Activated T-cell treated with anti-CD3 and anti-CD28 coated beads, Interleukin-2, amount 50 U/mL, for 4 hours (primary cell): ENCODE measurements at regions not wholly inside any gene's neighbourhood (a gene's known extent, or its start where the extent isn't known, plus 50 kb on each side); places are given as distances from the start of the nearest gene placed in this dataset.

Experiments
- ATAC-seq, 2 donors: fragments of 200-7000 bp; cut with Tn5 transposase; one replicate each; pipeline ENCODE4 v1.10.0; 2021
- DNase-seq: peaks from one replicate; pipeline ENCODE4 v3.0.0-alpha.2; 2020
- H3K27me3 Mint-ChIP-seq: one replicate; pipeline ENCODE4 v1.8.0; 2021; ENCODE audit warnings: low read depth, mixed read lengths
- H3K36me3 Mint-ChIP-seq: one replicate; pipeline ENCODE4 v1.8.0; 2022; ENCODE audit warnings: mixed read lengths; ENCODE audit not compliant: insufficient read depth
- H3K4me1 Mint-ChIP-seq: one replicate; pipeline ENCODE4 v1.8.0; 2021; ENCODE audit warnings: low read depth, mixed read lengths
- H3K4me3 Mint-ChIP-seq: one replicate; pipeline ENCODE4 v1.8.0; 2021; ENCODE audit warnings: mild to moderate bottlenecking, moderate library complexity, mixed read lengths
- H3K9me3 Mint-ChIP-seq: one replicate; pipeline ENCODE4 v1.8.0; 2021; ENCODE audit warnings: mixed read lengths

DNA sequence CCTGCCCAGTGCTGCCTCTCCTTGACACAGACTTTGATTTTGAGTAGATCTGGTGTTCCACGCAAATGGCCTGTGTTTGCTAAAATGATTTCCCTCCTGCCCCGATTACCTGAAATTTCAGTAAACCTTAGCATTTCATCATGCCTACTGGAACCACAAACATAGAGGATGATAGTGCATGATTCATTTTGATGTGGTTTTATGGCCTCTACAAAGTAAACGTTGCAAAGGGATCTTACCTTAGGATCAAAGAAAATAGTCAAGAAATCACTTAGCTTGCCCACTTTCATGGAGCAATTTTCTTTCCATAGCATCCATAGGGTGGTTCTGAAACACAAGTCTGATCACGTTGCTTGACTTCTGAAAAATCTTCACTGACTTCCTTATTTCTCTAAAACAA, 524.6 kb upstream of the ATP11B start:
- Mint-ChIP-seq H3K27me3 (no peaks in the 10 kb centered on the region), H3K4me1 (no peaks in the 10 kb centered on the region), H3K4me3 (no peak overlapping the region), H3K36me3 (no peaks in the 10 kb centered on the region), H3K9me3 (no peaks in the 10 kb centered on the region)
- ATAC-seq, result no peak
- no peak for DNase-seq

DNA sequence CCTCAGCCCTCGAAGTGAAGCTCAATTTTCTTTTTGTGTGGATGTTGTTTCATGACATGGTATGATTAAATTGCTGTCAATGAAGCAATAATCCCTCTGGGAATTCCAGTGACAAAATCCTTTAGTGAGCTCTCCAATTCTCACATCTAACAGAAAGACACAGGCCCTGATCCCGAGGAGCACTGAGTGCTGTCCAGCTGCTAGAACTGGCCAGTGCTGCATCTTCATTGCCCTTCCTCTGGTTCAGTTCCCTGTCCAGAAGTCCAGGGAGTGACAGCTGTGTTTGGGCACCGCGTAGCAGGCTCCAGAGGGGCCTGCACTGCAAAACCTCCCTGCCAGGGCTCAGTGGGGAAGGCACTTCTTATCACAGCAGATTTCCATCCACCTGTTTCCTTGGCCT, 516.8 kb upstream of the ATP11B start:
- no peaks in the 10 kb centered on the region for H3K9me3 Mint-ChIP-seq
- H3K36me3 Mint-ChIP-seq, result no peaks in the 10 kb centered on the region
- ATAC-seq (no peak), DNase-seq (no peak)
- no peak overlapping the region for H3K4me3 Mint-ChIP-seq
- H3K4me1 Mint-ChIP-seq, result no peaks in the 10 kb centered on the region
- no peaks in the 10 kb centered on the region for H3K27me3 Mint-ChIP-seq

DNA sequence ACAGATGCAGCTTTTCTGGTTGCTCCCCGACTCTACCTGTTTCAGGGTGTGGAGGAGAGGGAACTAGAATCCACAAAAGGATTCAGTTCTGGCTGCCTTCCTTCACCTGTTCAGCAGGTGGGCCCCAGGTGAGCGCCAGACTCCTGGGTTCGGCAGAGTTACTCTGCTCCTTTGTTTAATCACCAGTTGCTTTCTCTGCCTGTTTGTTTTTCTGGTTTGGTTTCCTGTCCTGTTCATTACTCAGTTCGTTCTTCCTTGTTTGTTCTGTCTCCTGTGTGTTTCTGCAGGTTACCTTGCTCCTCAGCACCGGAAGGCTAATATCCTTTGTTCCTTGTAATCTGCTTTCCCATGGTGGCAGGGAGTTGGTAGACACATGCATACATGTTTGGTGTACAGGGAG, 508.5 kb upstream of the ATP11B start:
- Mint-ChIP-seq H3K9me3 (no peaks in the 10 kb centered on the region), H3K4me1 (no peaks in the 10 kb centered on the region), H3K27me3 (peaks cover 2% of the 10 kb centered on the region), H3K36me3 (no peaks in the 10 kb centered on the region), H3K4me3 (no peak overlapping the region)
- no peak for DNase-seq
- no peak for ATAC-seq

DNA sequence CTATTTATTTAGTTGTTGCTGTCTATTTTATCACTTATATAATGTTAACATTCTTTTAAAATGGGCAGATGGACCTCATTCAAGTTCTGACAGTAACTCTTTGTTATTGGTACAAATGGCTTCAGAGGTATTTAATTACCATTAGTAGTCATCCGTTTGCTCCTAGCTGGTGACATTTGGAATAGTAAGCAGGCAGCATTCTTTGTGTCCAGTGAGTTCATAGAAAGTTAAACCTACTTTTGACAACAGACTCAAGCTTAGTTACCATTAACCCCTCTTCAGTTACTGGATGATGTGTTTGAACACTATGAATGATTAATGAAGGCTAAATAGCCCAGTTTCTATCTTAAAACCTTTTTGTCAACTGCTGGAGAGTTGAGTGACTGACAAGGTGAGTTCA, 500.7 kb upstream of the ATP11B start:
- no peaks in the 10 kb centered on the region for H3K27me3 Mint-ChIP-seq
- no peak overlapping the region for H3K4me3 Mint-ChIP-seq
- no peak for DNase-seq
- no peaks in the 10 kb centered on the region for H3K36me3 Mint-ChIP-seq
- no peaks in the 10 kb centered on the region for H3K9me3 Mint-ChIP-seq
- no peaks in the 10 kb centered on the region for H3K4me1 Mint-ChIP-seq
- no peak for ATAC-seq

DNA sequence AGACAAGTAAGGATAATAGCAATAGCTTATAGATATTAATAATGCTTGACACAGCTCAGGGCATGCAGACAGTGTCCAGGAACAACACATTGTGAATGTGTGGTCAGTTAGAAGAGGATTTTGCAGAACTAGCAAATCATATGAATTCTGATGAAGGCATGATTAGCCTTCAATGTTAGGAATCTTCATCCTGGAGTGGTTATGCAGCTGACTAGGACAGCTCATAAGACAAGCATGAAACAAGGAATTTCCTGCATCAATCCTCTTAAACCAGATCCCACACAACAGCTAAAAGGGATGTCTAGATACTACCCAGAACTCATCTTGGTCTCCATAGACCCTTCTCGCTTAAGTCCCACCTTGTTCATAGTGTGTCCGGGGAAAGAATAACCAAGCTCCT, 499.0 kb upstream of the ATP11B start:
- no peaks in the 10 kb centered on the region for H3K4me1 Mint-ChIP-seq
- no peaks in the 10 kb centered on the region for H3K27me3 Mint-ChIP-seq
- no peak for DNase-seq
- no peak overlapping the region for H3K4me3 Mint-ChIP-seq
- no peaks in the 10 kb centered on the region for H3K9me3 Mint-ChIP-seq
- no peak for ATAC-seq
- H3K36me3 Mint-ChIP-seq, result no peaks in the 10 kb centered on the region

DNA sequence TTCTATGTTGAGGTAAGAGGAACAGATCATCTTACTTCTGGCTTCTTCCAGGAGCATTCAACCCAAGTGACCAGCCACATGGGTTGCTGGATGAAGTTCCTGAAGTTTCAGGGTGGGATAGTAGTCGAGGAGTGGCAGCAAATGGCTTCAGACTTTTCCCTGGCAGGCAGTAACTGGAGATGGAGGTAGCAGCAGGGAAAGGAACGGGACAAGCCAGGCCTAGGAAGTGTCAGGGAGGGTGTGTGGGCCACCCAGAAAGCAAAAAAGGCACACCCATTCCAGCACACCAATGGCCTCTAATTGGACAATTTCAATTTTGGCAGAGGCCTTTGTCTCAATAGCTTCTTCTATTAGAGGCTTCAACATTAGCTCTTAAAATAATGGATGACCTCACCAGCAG, 498.6 kb upstream of the ATP11B start:
- Mint-ChIP-seq H3K4me3 (no peak overlapping the region), H3K36me3 (no peaks in the 10 kb centered on the region), H3K4me1 (no peaks in the 10 kb centered on the region), H3K27me3 (no peaks in the 10 kb centered on the region), H3K9me3 (no peaks in the 10 kb centered on the region)
- ATAC-seq (no peak), DNase-seq (no peak)

DNA sequence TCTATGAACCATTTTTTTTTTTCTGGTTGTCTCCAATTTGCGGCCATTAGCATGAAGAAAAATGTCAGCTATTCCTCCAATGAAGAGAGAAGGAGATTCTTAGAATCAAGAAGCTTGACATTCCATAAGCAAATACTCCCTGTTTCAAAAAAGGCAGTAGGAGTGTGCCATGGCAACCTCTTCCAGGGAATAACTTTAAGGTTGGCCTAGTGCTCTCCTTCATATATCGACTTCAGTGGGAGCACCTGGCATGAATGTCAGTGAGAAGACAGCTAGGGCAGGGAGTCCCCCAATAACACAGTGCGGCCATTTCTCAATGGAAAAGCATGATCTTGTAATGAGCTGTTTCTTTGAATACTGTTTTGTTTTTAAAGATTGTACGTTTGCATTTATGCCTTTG, 493.0 kb upstream of the ATP11B start:
- Mint-ChIP-seq H3K36me3 (no peaks in the 10 kb centered on the region), H3K4me3 (no peak overlapping the region), H3K9me3 (no peaks in the 10 kb centered on the region), H3K27me3 (no peaks in the 10 kb centered on the region), H3K4me1 (no peaks in the 10 kb centered on the region)
- ATAC-seq (no peak), DNase-seq (no peak)

DNA sequence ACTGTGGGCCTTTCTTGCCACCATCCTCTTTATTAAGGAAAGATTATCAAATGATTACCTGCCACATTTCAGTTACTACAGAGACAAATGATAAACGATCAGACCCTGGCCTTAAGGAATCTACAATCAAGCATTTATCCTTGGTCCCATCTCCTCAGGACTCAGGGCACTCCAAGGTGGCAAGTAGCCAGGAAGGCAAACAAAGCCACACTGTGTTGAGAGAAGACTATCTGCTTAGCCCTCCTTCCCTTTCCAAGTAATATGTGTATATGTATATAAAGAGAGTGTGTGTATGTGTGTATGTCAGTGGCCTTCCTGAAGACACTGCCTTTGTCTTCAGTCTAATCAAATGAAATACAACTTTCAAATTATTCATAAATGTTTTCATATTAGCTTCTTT, 490.1 kb upstream of the ATP11B start:
- Mint-ChIP-seq H3K36me3 (no peaks in the 10 kb centered on the region), H3K4me3 (no peak overlapping the region), H3K27me3 (no peaks in the 10 kb centered on the region), H3K4me1 (no peaks in the 10 kb centered on the region), H3K9me3 (no peaks in the 10 kb centered on the region)
- ATAC-seq (no peak), DNase-seq (no peak)

DNA sequence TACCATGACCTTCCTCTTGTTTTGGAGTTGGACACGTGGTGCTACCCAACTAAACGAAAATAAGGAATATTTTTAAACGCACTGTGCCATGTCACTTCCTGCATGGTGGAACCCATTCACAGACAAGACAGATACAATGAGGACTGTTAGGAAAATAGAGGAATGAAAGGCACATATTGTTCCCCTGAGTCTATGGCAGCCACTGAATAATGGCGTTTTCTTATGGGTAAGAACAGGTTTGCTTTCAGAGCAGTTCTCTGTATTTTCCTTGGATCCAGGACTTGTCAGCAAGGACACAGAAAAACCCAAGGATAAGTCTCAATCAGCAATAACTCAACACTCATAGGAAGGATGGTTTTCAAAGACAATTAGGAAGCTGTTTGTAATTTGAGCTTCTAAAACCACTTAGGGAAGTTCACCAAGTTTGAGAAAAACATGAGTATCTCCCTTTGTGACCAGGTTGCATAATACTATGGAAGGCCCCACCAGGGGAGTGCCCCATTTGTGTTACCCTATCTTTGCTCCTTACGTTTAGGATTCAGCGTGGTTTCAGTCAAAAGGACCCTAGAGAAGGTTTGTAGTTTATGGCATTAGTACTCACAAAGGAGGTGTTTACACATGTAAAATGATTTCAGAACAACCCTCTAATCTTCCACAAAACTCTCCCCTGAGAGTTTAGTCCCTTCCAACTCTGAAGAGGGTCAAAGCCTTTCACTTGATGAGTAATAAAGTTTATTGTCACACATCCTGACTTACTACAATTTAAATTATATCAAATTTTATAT, 487.2 kb upstream of the ATP11B start:
- no peak overlapping the region for H3K4me3 Mint-ChIP-seq
- H3K9me3 Mint-ChIP-seq, result no peaks in the 10 kb centered on the region
- no peaks in the 10 kb centered on the region for H3K36me3 Mint-ChIP-seq
- H3K27me3 Mint-ChIP-seq, result no peaks in the 10 kb centered on the region
- no peak for ATAC-seq
- DNase-seq, result no peak
- no peaks in the 10 kb centered on the region for H3K4me1 Mint-ChIP-seq

DNA sequence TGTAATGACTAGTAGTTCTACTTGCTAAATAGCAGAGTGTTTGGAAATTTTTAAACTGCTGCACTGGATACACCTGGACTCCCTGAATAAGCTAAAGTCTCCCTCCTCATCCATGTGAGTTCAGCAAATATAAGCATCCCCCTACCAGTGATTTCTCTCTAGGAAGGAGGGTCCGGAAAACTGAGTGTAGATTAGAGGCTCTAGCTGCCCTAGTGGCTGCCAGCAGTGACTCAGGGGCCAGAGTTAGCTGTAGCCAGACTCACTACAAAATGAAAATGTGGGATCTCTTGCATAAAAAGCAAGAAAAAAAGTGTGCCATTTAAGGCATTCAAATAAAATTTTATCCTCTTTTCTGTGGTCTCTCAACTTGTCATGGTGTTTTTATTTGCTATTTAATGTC, 485.0 kb upstream of the ATP11B start:
- Mint-ChIP-seq H3K9me3 (peaks cover 5% of the 10 kb centered on the region), H3K36me3 (no peaks in the 10 kb centered on the region), H3K4me3 (no peak overlapping the region), H3K4me1 (no peaks in the 10 kb centered on the region), H3K27me3 (no peaks in the 10 kb centered on the region)
- no peak for DNase-seq
- no peak for ATAC-seq

DNA sequence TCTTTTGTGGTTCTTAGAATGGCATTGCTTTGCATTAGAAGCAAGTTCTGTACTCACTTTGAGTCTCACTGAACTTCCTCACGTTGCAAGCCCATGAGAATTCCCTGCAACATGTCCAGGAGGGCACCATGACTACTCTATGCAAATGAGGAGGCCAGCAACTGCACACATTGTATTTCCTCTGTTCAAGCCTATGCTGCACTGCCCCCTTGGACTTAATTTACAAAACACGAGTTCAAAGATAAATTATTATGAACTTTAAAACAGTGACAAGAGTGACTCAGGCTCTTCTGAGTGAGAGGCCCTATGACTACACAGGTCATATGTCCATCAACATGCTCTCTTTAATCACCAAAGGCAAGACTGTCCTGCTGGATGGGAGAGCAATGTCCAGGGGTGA, 484.2 kb upstream of the ATP11B start:
- no peaks in the 10 kb centered on the region for H3K36me3 Mint-ChIP-seq
- H3K27me3 Mint-ChIP-seq, result no peaks in the 10 kb centered on the region
- H3K4me3 Mint-ChIP-seq, result no peak overlapping the region
- DNase-seq (no peak), ATAC-seq (no peak)
- no peaks in the 10 kb centered on the region for H3K4me1 Mint-ChIP-seq
- H3K9me3 Mint-ChIP-seq, result peaks cover 6% of the 10 kb centered on the region

DNA sequence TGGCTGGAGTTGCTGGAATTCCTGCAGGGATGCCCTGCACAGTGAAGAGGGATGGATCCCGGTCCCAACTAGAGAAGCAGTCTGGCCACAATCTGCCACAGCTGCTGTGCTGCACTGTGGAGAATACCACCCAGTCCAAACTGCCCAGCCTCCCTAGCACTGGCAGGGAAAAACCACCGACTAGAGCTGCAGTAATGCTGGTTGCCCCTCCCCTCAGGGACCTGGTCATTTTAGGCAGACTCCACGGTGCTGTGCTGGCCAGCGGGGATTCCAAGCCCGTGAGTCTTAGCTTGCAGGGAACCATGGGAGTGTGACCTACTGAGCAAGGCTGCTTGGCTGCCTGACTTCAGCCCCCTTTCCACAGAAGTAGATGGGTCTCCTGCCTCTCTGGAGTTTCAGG, 478.0 kb upstream of the ATP11B start:
- Mint-ChIP-seq H3K36me3 (no peaks in the 10 kb centered on the region), H3K4me1 (no peaks in the 10 kb centered on the region), H3K4me3 (no peak overlapping the region), H3K27me3 (no peaks in the 10 kb centered on the region), H3K9me3 (peaks cover 32% of the 10 kb centered on the region)
- ATAC-seq, result no peak
- no peak for DNase-seq

DNA sequence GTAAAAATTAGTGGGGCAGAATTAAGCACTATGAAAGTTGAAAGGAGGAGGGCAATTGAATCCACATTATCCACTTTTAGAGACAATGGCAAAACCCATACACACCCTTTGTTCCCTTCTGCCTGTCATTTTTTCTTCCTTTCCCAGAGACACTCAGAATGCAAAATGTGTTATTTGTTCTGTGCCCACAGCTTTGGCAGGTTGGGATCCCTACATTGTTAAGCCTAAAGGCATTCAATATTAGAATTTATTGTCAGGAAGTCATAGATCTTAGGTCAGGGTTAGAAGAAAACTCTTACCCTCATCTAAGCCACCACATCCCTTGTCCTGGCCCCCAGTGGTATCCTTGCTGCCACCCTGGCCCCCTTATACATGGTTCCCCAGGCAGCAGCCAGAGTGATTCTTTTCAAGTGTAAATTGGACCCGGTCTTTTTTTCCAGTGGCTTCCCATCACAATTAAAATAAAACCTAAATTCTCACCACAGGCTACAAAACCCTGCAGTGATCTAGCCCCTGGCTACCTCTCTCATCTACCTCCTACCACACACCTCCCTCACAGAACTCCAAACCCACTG, 470.1 kb upstream of the ATP11B start:
- no peaks in the 10 kb centered on the region for H3K36me3 Mint-ChIP-seq
- ATAC-seq, result no peak
- H3K27me3 Mint-ChIP-seq, result no peaks in the 10 kb centered on the region
- no peak for DNase-seq
- peaks cover 19% of the 10 kb centered on the region for H3K9me3 Mint-ChIP-seq
- H3K4me1 Mint-ChIP-seq, result no peaks in the 10 kb centered on the region
- no peak overlapping the region for H3K4me3 Mint-ChIP-seq

DNA sequence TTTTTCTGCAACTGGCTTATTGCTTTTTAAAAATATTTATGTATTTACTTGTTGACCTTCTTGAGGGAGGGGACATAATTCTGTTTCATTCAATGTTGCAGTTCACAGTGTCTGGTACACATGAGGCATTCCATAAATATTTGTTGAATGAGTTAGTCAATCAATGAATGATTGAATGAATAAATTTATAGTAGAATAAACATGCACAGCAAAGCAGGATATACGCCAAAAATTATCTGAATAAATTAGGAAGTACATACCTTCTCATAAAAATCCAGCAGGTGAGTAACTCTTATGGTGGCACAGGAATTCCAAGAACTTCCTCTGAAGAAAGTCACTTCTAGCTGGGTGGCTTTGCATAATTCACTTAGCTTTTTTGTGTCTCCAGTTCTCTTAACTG, 469.4 kb upstream of the ATP11B start:
- H3K36me3 Mint-ChIP-seq, result no peaks in the 10 kb centered on the region
- no peaks in the 10 kb centered on the region for H3K27me3 Mint-ChIP-seq

DNA sequence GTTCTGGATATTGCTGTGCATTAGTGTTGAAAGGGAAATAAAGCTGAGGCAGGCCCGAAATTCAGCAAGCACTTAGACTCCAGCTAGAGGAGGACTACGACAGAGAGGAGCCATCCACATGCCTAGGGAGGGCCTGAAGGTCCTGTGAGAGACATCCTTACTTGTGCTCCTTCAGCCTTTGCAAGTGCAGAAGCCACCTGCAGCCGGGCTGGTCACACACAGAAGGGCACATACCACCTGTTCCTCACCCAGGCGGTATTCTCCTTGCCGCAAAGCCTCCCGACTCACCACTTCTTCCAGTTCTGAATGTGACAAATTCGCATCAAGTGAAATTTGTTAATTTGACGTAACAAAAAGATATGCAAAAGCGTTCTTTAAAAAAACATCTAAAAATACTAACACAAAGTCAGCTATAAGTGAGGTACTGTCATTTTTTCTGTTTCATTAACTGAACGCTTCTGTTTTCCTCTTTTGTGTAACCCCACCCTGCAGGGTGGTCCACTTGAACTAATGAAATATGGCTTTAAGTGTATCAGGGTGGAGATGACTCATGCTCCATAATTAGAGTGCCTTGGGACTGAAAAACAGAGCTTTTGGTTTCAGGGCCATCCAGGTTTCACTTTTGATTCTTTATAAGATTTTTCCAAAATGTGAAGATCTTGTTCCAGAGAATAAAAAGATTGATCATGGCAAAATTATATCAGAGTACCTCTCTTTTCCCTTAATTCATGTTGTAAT, 467.9 kb upstream of the ATP11B start:
- Mint-ChIP-seq H3K9me3 (peaks cover under 1% of the 10 kb centered on the region), H3K27me3 (no peaks in the 10 kb centered on the region), H3K4me3 (no peak overlapping the region), H3K4me1 (no peaks in the 10 kb centered on the region), H3K36me3 (no peaks in the 10 kb centered on the region)
- ATAC-seq (no peak), DNase-seq (no peak)

More for the DNA sequence above, 469.4 kb upstream of the ATP11B start:
- H3K4me1 Mint-ChIP-seq, result no peaks in the 10 kb centered on the region
- peaks cover 13% of the 10 kb centered on the region for H3K9me3 Mint-ChIP-seq
- no peak for ATAC-seq
- no peak for DNase-seq
- H3K4me3 Mint-ChIP-seq, result no peak overlapping the region
